GM18907 (cell line): ENCODE measurements at regions not wholly inside any gene's neighbourhood (a gene's known extent, or its start where the extent isn't known, plus 50 kb on each side); places are given as distances from the start of the nearest gene placed in this dataset.

ENCODE experiments used
- ATAC-seq: cut with Tn5 transposase; IDR thresholded peaks from one replicate; pipeline ENCODE4 v1.9.1; 2021; ENCODE audit warnings: mild to moderate bottlenecking, moderate library complexity; ENCODE audit not compliant: unreplicated experiment

GRCh38 chr11:112457532-112457931 is 196.9 kb upstream of the PLET1 start:
- ATAC-seq, result no peak

- no peak for ATAC-seq
These were observed 198.3 kb upstream of the PLET1 start for GRCh38 chr11:112459001-112459400.

GRCh38 chr11:112460141-112460540 is 199.5 kb upstream of the PLET1 start:
- no peak for ATAC-seq

- no peak for ATAC-seq
These were observed 204.3 kb upstream of the PLET1 start for GRCh38 chr11:112464949-112465348.

DNA sequence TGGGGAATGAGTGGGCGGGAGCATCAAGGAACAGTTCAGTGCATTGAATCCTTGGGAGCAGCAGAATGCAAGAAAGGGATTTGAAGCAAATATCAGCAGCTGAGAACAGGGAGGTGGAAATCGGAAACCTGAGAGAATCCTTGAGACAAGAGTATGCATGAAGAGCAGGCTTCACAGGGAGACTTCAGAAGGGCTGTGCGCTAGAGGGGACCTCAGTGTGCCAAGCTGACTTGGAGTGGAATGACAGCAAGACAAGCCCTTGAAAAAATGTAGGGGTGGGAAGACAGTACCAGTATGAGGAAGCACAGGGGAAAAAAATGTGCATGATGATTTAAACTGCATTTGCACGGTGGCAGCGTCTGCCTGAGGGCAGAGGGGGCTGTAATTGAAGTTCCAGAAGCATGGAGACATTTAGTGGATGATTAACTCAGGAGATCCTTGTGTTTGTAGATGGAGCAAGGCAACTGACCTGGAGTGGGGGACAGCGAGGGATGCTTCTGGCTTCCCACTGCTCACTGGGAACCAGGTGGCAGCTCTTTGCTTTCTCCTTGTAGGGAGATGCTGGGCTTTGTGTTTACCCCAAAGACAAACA is 204.9 kb upstream of the PLET1 start:
- no peak for ATAC-seq

- ATAC-seq, result no peak
These were observed 207.1 kb upstream of the PLET1 start for GRCh38 chr11:112467721-112468120.

GRCh38 chr11:112469376-112469775 is 208.7 kb upstream of the PLET1 start:
- ATAC-seq, result no peak

DNA sequence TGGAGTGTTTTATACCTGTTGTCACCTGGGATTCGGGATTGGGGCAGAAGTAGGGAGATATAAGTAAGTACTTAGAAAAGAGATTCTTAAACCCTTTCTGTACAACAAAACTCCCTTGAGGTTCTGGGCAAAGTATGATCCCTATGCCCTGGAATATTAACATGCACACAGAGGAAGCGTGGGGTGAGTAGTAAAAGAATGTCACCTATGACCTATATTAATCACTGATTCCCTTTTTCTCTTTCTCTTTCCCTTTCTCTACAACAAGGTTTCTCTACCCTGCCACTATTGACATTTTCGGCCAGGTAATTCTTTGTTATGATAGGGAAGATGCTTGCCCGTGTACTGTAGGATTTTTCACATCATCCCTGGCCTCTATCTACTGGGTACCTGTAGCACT is 209.7 kb upstream of the PLET1 start:
- ATAC-seq, result no peak

DNA sequence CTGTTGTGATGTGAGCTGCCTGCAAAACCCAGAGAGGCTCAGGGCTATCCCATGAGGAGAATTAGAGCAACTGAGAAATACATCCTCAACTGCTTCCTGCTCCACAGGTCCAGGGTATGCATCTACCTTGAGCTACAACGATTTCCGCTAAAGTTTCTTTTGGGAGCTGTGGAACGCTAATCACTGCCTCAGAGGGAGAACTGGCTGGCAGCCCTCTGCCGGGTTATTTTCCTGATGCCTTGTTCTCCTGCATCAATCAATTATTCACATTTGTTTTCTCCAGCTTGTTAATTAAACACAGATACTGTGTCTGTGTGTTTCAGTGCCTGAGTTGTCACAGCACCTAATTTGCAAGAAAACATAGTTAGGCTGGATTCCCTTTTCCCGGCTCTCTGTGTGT is 211.1 kb upstream of the PLET1 start:
- ATAC-seq, result no peak

DNA sequence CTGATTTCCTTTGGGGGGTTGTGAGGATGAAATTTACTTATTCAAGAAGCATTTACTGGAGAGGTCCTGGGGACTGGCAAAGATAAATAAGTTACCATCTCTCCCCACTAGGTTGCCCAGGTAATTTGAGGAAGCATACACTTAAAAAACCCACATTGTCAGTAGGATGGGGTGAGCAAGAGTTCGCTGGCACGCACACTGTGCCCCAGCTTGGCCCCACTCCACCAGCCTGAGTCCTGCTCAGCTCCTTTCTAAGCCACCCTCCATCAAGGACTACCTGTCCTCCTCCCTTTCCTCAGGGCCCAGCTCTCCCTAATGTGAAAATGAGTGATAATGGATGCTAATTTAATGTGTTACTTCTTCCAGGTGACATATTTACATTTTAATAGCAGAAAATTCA is 216.5 kb upstream of the PLET1 start:
- no peak for ATAC-seq

GRCh38 chr11:112477581-112478317 is 217.1 kb upstream of the PLET1 start:
- ATAC-seq, result no peak

- ATAC-seq, result no peak
These were observed 218.1 kb upstream of the PLET1 start for GRCh38 chr11:112478806-112479205.

- no peak for ATAC-seq
These were observed 220.8 kb upstream of the PLET1 start for GRCh38 chr11:112481431-112481830.

- ATAC-seq, result no peak
These were observed 221.2 kb upstream of the PLET1 start for GRCh38 chr11:112481893-112482292.

- no peak for ATAC-seq
These were observed 224.6 kb upstream of the PLET1 start for GRCh38 chr11:112485280-112485679.

GRCh38 chr11:112497826-112498225 is 237.2 kb upstream of the PLET1 start:
- no peak for ATAC-seq

GRCh38 chr11:112498701-112499100 is 238.0 kb upstream of the PLET1 start:
- no peak for ATAC-seq

GRCh38 chr11:112499153-112499880 is 238.7 kb upstream of the PLET1 start:
- ATAC-seq, result no peak

GRCh38 chr11:112499881-112500204 is 239.2 kb upstream of the PLET1 start:
- no peak for ATAC-seq

GRCh38 chr11:112503410-112503809 is 242.8 kb upstream of the PLET1 start:
- no peak for ATAC-seq

- no peak for ATAC-seq
These were observed 243.4 kb upstream of the PLET1 start for GRCh38 chr11:112504056-112504455.

DNA sequence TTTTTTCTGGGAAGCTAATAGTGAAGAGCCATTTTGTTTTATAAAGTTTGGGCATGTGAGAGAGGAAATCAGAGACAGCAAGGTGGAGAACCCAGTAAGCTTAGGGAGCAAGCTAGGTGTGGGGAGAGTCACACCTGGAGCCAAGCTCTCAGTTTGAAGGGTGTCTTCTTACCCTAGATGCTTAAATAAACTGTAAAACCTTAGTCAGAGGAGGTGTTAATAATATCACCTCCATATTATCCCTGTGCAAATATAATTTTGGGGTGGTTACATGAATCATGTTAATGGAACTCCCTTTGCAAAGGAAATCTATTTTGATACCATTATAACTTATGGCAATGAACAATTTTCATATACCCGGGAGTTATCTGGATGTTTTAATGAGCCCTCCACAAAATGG is 246.2 kb upstream of the PLET1 start:
- no peak for ATAC-seq
